Keratinocyte (primary cell): ENCODE measurements at regions not wholly inside any gene's neighbourhood (a gene's known extent, or its start where the extent isn't known, plus 50 kb on each side); places are given as distances from the start of the nearest gene placed in this dataset.

Experiments used
- DNase-seq: peaks from one replicate; pipeline ENCODE4 v3.0.0-alpha.2; 2011; ENCODE audit warnings: low read depth, missing footprints, low spot score
- FAIRE-seq: peaks from 2 replicates; lab custom pipeline; 2011; peaks lifted over from hg19 to GRCh38; lab: Jason Lieb, UNC
- H2AFZ ChIP-seq: 2 replicates; pipeline ENCODE4 v1.6.0; 2012; ENCODE audit warnings: low read length, control low read depth, inconsistent platforms; ENCODE audit not compliant: control insufficient read depth
- H3K27ac ChIP-seq: 2 replicates; pipeline ENCODE4 v1.5.1; 2011; ENCODE audit warnings: low read length; ENCODE audit not compliant: control insufficient read depth, insufficient read depth
- H3K27me3 ChIP-seq: 3 replicates; pipeline ENCODE4 v1.6.0; 2011; ENCODE audit warnings: low read length; ENCODE audit not compliant: control insufficient read depth, insufficient read depth; ENCODE audit errors: extremely low read depth
- H3K36me3 ChIP-seq, 2 experiments: 2 replicates in 1 of 2; 3 replicates in 1 of 2; pipeline ENCODE4 v1.5.1; 2011; ENCODE audit warnings: low read length in 2 of 2, mild to moderate bottlenecking in 1 of 2; ENCODE audit not compliant: control insufficient read depth in 2 of 2, insufficient read depth in 2 of 2; ENCODE audit errors: extremely low read depth in 1 of 2
- H3K4me1 ChIP-seq: 3 replicates; pipeline ENCODE4 v1.5.1; 2011; ENCODE audit warnings: low read length; ENCODE audit not compliant: control insufficient read depth, insufficient read depth; ENCODE audit errors: extremely low read depth
- H3K4me2 ChIP-seq: 3 replicates; pipeline ENCODE4 v1.6.0; 2011; ENCODE audit warnings: low read depth, low read length; ENCODE audit not compliant: control insufficient read depth, insufficient read depth; ENCODE audit errors: extremely low read depth
- H3K4me3 ChIP-seq, 3 experiments: fragments of 200-600 bp in 1 of 3; sonication (generic) in 1 of 3; 2 replicates in 2 of 3; 3 replicates in 1 of 3; pipeline ENCODE4 v1.5.1; 2011 to 2016; ENCODE audit warnings: low read length in 3 of 3, mild to moderate bottlenecking in 3 of 3, control low read depth in 2 of 3, inconsistent platforms in 1 of 3, low read depth in 1 of 3, mixed read lengths in 1 of 3, mixed run types in 1 of 3, moderate library complexity in 1 of 3; ENCODE audit not compliant: control insufficient read depth in 2 of 3, insufficient read depth in 2 of 3; ENCODE audit errors: extremely low read depth in 1 of 3
- H3K79me2 ChIP-seq: 2 replicates; pipeline ENCODE4 v1.6.0; 2012; ENCODE audit warnings: low read length; ENCODE audit not compliant: control insufficient read depth, insufficient read depth
- H3K9ac ChIP-seq: 3 replicates; pipeline ENCODE4 v1.6.0; 2011; ENCODE audit warnings: low read length; ENCODE audit not compliant: control insufficient read depth, insufficient read depth; ENCODE audit errors: extremely low read depth
- H3K9me1 ChIP-seq: 3 replicates; pipeline ENCODE4 v1.6.0; 2011; ENCODE audit warnings: low read length; ENCODE audit not compliant: control insufficient read depth, insufficient read depth; ENCODE audit errors: extremely low read depth
- H3K9me3 ChIP-seq: 2 replicates; pipeline ENCODE4 v1.5.1; 2012; ENCODE audit warnings: low read depth, low read length; ENCODE audit not compliant: control insufficient read depth
- H4K20me1 ChIP-seq: 3 replicates; pipeline ENCODE4 v1.6.0; 2011; ENCODE audit warnings: low read length; ENCODE audit not compliant: control insufficient read depth, insufficient read depth; ENCODE audit errors: extremely low read depth
- EZH2 ChIP-seq: IDR thresholded peaks from one replicate; pipeline ENCODE4 v1.6.1; 2012; ENCODE audit warnings: inconsistent platforms, mild to moderate bottlenecking, low read length, moderate library complexity
- dilution Hi-C: fragments of 300-500 bp; cut with MboI; formaldehyde crosslinking; loops from one replicate; pipeline ENCODE4 v1.7.0; 2020; ENCODE audit warnings: low sequenced_read_pairs; ENCODE audit not compliant: extremely low pct_ligation_motif_present
- TF ChIP-seq, protein P1 (sequence below), 3 experiments: IDR thresholded peaks in 1 of 3; conservative IDR thresholded peaks in 1 of 3; optimal IDR thresholded peaks in 1 of 3; 2 replicates in 2 of 3; 3 replicates in 1 of 3; pipeline versions ENCODE3 to v1.5.1; 2011; ENCODE audit warnings: low read length in 3 of 3, mild to moderate bottlenecking in 3 of 3, moderate library complexity in 2 of 3, control low read depth in 1 of 3, inconsistent platforms in 1 of 3; ENCODE audit not compliant: insufficient read depth in 2 of 3; ENCODE audit errors: extremely low read depth in 1 of 3

DNA sequence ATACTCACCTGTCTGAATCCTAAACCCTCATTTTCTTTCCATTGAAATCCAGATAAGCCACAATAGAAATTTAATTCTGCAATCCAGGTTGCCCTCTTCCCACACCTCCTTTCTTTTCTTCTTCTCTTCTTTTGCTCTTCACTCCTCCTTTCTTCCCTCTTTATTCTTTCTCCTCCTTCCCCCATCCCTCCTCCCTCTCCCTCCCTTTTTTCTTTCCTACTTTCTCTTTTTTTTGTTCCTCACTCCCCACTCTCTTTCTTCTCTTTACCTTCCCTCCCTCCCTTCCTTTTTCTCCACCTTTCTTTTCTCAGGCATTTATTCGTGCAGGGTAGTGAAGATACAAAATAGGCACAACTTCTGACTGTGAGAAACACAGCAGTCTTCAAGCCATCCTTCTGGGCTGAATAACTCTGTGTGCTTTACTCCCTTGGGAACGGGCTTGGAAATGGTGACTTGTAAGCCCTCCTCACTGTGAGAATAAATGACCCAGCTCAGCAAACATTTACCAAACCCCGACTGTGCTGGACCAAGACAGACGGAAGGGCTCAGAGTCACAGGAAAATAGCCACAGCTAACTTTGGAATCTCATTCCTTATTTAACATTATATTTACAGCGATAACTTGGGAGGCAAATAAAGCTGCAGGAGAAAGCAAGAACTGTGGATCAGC lies 140.8 kb downstream of the HAPSTR1 start:
- no peaks in the 10 kb centered on the region for H3K36me3 ChIP-seq
- TF ChIP-seq EZH2: no peak
- TF ChIP-seq, protein P1, sequence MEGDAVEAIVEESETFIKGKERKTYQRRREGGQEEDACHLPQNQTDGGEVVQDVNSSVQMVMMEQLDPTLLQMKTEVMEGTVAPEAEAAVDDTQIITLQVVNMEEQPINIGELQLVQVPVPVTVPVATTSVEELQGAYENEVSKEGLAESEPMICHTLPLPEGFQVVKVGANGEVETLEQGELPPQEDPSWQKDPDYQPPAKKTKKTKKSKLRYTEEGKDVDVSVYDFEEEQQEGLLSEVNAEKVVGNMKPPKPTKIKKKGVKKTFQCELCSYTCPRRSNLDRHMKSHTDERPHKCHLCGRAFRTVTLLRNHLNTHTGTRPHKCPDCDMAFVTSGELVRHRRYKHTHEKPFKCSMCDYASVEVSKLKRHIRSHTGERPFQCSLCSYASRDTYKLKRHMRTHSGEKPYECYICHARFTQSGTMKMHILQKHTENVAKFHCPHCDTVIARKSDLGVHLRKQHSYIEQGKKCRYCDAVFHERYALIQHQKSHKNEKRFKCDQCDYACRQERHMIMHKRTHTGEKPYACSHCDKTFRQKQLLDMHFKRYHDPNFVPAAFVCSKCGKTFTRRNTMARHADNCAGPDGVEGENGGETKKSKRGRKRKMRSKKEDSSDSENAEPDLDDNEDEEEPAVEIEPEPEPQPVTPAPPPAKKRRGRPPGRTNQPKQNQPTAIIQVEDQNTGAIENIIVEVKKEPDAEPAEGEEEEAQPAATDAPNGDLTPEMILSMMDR (optimal IDR thresholded peaks at IDR 0.05 in 1 of 3, IDR thresholded peaks at IDR 0.05 in 1 of 3, conservative IDR thresholded peaks at IDR 0.05 in 1 of 3; ENCODE audit: extremely low read depth in 1 of 3, insufficient read depth in 2 of 3, low read length in 3 of 3): no peak
- H3K9ac ChIP-seq: no peak overlapping the region
- no peak overlapping the region for H3K4me2 ChIP-seq
- DNase-seq (no peak), FAIRE-seq (no peak)
- no peaks in the 10 kb centered on the region for H3K9me1 ChIP-seq
- no peaks in the 10 kb centered on the region for H3K9me3 ChIP-seq
- no peaks in the 10 kb centered on the region for H3K27me3 ChIP-seq
- dilution Hi-C loops: no loop called here
- H3K4me1 ChIP-seq: no peaks in the 10 kb centered on the region
- no peak overlapping the region for H3K4me3 ChIP-seq
- H4K20me1 ChIP-seq: no peaks in the 10 kb centered on the region
- H3K27ac ChIP-seq: no peak overlapping the region
- no peak overlapping the region for H2AFZ ChIP-seq
- no peaks in the 10 kb centered on the region for H3K79me2 ChIP-seq

DNA sequence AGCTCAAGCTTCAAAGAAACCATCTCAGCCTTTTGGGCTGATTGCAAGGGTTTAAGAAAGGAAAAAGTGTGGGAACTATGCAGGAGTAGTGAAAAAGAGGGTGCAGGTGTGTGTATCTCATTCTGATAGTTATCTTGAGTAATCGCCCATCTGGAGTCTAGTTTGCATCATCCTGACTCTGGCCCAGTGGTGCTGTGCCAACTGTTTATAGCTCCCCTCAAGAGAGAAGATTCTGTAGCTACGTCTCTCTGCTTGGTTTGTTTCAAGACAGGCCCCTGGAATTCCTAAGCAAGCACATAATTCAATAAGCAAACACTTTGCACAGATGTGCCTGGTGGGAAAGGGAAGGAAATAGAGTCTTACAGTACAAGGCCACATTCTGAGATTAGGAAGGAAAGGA lies 144.4 kb downstream of the HAPSTR1 start:
- no peaks in the 10 kb centered on the region for H3K79me2 ChIP-seq
- no peaks in the 10 kb centered on the region for H3K9me3 ChIP-seq
- dilution Hi-C loops: no loop called here
- no peak for FAIRE-seq
- no peak overlapping the region for H2AFZ ChIP-seq
- H3K4me2 ChIP-seq: no peak overlapping the region
- H3K4me3 ChIP-seq: no peak overlapping the region
- TF ChIP-seq, protein P1 (optimal IDR thresholded peaks at IDR 0.05 in 1 of 3, IDR thresholded peaks at IDR 0.05 in 1 of 3, conservative IDR thresholded peaks at IDR 0.05 in 1 of 3; ENCODE audit: extremely low read depth in 1 of 3, insufficient read depth in 2 of 3, low read length in 3 of 3): no peak
- TF ChIP-seq EZH2: no peak
- no peaks in the 10 kb centered on the region for H3K9me1 ChIP-seq
- H3K27me3 ChIP-seq: no peaks in the 10 kb centered on the region
- no peak for DNase-seq
- H3K36me3 ChIP-seq: no peaks in the 10 kb centered on the region
- no peaks in the 10 kb centered on the region for H3K4me1 ChIP-seq
- H3K27ac ChIP-seq: no peak overlapping the region
- no peaks in the 10 kb centered on the region for H4K20me1 ChIP-seq
- H3K9ac ChIP-seq: no peak overlapping the region
